IPS-20b (cell line): ENCODE measurements at regions not wholly inside any gene's neighbourhood (a gene's known extent, or its start where the extent isn't known, plus 50 kb on each side); places are given as distances from the start of the nearest gene placed in this dataset.

Source experiments
- H3K27ac ChIP-seq: one replicate; pipeline ENCODE4 v1.5.1; 2013; ENCODE audit warnings: low read length
- H3K27me3 ChIP-seq: 2 replicates; pipeline ENCODE4 v1.6.1; 2013; ENCODE audit warnings: mild to moderate bottlenecking, low read length, inconsistent platforms; ENCODE audit not compliant: insufficient read depth
- H3K36me3 ChIP-seq: 2 replicates; pipeline ENCODE4 v1.6.1; 2013; ENCODE audit warnings: low read depth, mild to moderate bottlenecking, inconsistent platforms, low read length, moderate library complexity; ENCODE audit not compliant: insufficient read depth
- H3K4me1 ChIP-seq: 2 replicates; pipeline ENCODE4 v1.6.1; 2013; ENCODE audit warnings: mild to moderate bottlenecking, control low read depth, inconsistent platforms, low read length, moderate library complexity; ENCODE audit not compliant: insufficient read depth
- H3K4me3 ChIP-seq: 2 replicates; pipeline ENCODE4 v1.5.1; 2013; ENCODE audit warnings: mild to moderate bottlenecking, low read length, inconsistent platforms
- H3K9ac ChIP-seq: 2 replicates; pipeline ENCODE4 v1.6.1; 2013; ENCODE audit warnings: low read depth, mild to moderate bottlenecking, inconsistent platforms, low read length, moderate library complexity
- H3K9me3 ChIP-seq: 2 replicates; pipeline ENCODE4 v1.6.1; 2013; ENCODE audit warnings: mild to moderate bottlenecking, low read depth, low read length, inconsistent platforms; ENCODE audit not compliant: insufficient read depth

- no peaks in the 10 kb centered on the region for H3K27me3 ChIP-seq
- H3K4me1 ChIP-seq = no peaks in the 10 kb centered on the region
- H3K9ac ChIP-seq = no peak overlapping the region
- peaks cover 38% of the 10 kb centered on the region for H3K9me3 ChIP-seq
- no peak overlapping the region for H3K27ac ChIP-seq
- no peak overlapping the region for H3K4me3 ChIP-seq
- H3K36me3 ChIP-seq = no peaks in the 10 kb centered on the region
Measured at GRCh38 chr6:67676892-67677291, 958.2 kb upstream of the ADGRB3 start.

DNA sequence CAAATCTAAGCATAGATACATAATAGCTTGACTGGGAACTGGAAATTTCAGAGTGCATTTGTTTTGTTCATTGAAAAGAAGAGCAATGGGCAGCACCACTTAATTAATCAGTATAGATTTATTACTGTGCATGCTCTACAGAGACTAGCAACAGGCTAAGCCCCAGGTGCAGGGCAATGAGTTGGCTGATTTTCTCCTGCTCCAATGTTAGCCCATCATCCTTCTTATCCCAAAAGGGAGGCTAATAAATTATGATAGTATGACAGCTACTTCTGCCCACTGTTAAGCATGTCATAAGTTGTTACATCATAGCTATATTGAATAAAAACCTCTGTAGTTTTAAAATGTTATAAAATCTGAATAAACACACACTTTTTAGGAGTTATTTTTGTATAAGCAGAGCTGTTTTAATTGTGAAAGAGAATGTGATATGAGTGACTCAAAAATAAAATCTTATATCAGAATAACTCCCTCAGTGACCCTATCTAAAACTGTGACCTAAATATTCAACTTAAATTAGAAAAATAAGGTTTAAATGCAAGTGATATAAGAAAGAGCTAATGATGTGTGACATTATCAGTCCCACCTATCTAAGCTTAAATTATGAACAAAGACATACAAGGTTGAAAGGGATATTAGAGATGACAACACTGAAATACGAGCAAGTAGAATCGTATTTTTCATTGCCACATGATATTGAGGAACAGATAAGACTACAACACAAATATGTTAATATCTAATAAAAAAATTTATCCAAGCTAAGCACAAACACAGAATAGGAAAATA, 967.3 kb upstream of the ADGRB3 start:
- Histone ChIP-seq H3K4me3 (no peak overlapping the region), H3K36me3 (no peaks in the 10 kb centered on the region), H3K4me1 (no peaks in the 10 kb centered on the region), H3K9ac (no peak overlapping the region), H3K27ac (no peak overlapping the region), H3K27me3 (no peaks in the 10 kb centered on the region), H3K9me3 (peaks cover 21% of the 10 kb centered on the region)

DNA sequence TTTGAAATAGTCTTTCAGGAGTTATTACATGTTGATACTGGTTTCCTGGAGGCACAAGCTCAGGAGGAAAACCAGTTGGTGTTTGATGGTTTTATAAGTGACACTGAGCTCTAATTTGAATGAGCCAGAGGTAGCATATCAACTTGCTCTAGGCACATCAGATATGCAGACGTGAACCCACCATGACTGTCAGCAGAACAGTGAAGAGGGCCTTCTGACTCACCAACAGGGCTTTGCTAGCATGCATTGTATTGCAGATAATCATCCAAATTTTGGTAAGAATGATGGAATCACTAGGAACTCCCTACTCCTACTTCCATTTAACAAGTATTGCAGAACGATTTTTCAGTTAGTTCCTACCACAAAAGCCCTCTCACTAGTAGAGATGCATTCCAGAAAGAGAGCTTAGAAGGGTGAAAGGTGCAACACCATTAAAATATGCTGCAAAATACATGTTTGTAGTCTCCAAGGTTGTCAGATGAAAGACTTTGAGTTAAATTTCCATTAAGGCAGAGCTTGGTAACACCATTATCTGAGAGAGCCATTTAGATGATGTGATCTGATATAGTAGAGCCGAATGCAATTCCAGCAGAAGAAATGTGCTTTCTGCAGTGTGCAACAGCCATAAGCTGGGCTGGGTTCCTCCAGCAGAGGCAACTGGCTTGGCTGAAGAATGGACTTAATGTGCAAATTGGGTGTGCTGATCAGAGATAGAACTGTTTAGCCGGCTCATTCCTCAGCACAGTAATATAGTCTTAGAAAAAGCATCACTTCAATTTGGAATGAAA, 968.7 kb upstream of the ADGRB3 start:
- Histone ChIP-seq H3K27ac (no peak overlapping the region), H3K36me3 (no peaks in the 10 kb centered on the region), H3K9me3 (peaks cover 6% of the 10 kb centered on the region), H3K27me3 (no peaks in the 10 kb centered on the region), H3K9ac (no peak overlapping the region), H3K4me1 (no peaks in the 10 kb centered on the region), H3K4me3 (no peak overlapping the region)

DNA sequence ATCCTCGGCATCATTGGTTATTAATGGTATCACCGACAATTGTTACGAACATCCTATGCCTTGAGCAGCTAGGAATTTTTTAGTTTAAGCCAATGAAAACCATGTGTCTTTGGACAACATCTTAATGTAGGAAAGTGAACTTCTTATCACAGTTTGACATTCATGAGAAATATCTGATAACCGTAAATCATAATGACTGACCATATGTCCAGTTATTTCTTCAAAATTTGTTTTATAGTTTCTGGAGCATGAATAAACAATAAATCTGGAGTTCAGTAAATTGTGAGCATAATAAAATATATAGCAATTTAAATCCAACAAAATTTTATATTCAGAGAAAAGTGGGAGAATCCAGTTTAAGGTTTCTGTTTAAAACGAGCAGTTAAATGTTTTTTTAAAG, 970.1 kb upstream of the ADGRB3 start:
- H3K27me3 ChIP-seq = no peaks in the 10 kb centered on the region
- no peaks in the 10 kb centered on the region for H3K4me1 ChIP-seq
- no peak overlapping the region for H3K27ac ChIP-seq
- H3K4me3 ChIP-seq = no peak overlapping the region
- H3K9me3 ChIP-seq = no peaks in the 10 kb centered on the region
- H3K9ac ChIP-seq = no peak overlapping the region
- no peaks in the 10 kb centered on the region for H3K36me3 ChIP-seq

DNA sequence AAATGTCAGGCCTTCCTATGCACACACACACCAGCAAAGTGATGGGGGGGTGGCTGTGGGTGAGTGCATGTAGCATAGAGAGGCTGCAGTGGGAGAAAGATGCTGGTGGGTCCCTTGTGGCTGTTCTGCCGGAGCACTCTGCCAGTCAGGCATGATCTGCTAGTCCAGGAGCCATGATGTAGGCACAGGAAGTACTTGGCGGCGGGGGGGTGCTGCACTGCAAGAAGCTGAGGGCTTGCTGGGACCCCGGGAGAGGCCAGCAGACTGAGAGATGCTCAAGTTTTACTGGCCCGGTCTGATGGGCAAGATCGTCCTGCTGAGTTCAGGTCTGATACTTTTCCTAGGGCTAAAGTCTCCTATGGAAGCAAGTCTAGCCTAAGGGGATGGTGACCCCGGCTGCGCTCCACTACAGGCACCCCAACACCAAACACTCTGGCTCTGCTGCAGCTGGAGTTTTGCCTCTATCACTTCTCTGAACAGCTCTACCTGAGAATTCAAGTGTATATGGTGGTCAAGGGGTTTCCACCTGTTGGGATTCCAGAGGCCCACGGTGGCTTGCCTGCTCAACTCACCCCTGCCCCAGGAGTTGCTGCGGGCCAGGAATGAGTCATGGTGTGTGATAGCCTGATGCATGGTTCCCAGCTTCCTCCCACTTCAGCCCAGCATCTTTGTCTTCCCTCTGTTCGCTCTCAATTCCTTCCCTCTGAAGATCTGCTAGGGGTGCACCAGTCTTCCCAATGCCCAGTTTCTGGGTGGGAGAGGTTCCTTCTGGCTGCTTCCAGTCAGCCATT, 971.8 kb upstream of the ADGRB3 start:
- Histone ChIP-seq H3K27ac (no peak overlapping the region), H3K9ac (no peak overlapping the region), H3K9me3 (no peaks in the 10 kb centered on the region)

DNA sequence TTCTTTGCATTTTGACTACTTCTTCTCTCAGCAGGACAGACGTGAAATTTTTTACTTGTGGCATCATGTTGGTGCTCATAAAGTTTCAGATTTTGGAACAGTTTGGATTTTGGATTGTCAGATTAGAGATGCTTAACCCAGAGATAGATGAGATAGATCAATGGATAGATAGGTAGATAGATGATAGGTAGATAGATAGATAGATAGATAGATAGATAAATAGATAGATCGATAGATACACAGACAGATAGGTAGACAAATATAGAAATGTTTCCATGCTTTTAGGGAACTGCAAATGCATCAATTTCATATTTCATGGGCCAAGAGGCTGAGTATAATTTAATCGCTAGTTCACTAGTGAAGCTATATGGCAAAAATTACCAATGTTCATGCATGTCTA, 981.5 kb upstream of the ADGRB3 start:
- no peak overlapping the region for H3K4me3 ChIP-seq
- no peak overlapping the region for H3K27ac ChIP-seq
- H3K9me3 ChIP-seq = no peaks in the 10 kb centered on the region
- no peaks in the 10 kb centered on the region for H3K36me3 ChIP-seq
- no peaks in the 10 kb centered on the region for H3K4me1 ChIP-seq
- H3K27me3 ChIP-seq = no peaks in the 10 kb centered on the region
- no peak overlapping the region for H3K9ac ChIP-seq

More for the DNA sequence above, 971.8 kb upstream of the ADGRB3 start:
- no peaks in the 10 kb centered on the region for H3K36me3 ChIP-seq
- H3K4me1 ChIP-seq = no peaks in the 10 kb centered on the region
- no peak overlapping the region for H3K4me3 ChIP-seq
- H3K27me3 ChIP-seq = no peaks in the 10 kb centered on the region

DNA sequence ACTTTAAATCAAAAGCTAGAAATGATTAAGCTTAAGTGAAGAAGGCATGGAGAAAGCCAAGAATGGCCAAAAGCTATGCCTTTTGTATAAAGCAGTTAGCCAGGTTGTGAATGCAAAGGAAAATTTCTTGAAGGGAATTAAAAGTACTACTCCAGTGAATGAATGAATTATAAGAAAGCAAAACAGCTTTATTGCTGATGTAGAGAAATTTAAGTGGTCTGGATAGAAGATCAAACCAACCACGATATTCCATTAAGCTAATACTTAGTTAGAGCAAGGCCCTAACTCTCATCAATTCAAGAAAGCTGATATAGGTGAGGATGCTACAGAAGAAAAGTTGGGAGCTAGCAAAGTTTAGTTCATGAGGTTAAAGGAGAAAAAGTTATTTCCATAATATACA, 988.5 kb upstream of the ADGRB3 start:
- H3K4me1 ChIP-seq = no peaks in the 10 kb centered on the region
- H3K9ac ChIP-seq = no peak overlapping the region
- no peaks in the 10 kb centered on the region for H3K27me3 ChIP-seq
- H3K4me3 ChIP-seq = no peak overlapping the region
- no peaks in the 10 kb centered on the region for H3K9me3 ChIP-seq
- no peaks in the 10 kb centered on the region for H3K36me3 ChIP-seq
- no peak overlapping the region for H3K27ac ChIP-seq

- H3K9me3 ChIP-seq = no peaks in the 10 kb centered on the region
- no peaks in the 10 kb centered on the region for H3K4me1 ChIP-seq
- no peaks in the 10 kb centered on the region for H3K36me3 ChIP-seq
- no peak overlapping the region for H3K9ac ChIP-seq
- H3K27me3 ChIP-seq = no peaks in the 10 kb centered on the region
- H3K27ac ChIP-seq = no peak overlapping the region
- H3K4me3 ChIP-seq = no peak overlapping the region
Measured at GRCh38 chr6:67643281-67643680, 991.8 kb upstream of the ADGRB3 start.

- Histone ChIP-seq H3K4me1 (no peaks in the 10 kb centered on the region), H3K9ac (no peak overlapping the region), H3K27me3 (no peaks in the 10 kb centered on the region), H3K36me3 (no peaks in the 10 kb centered on the region), H3K4me3 (no peak overlapping the region), H3K9me3 (no peaks in the 10 kb centered on the region), H3K27ac (no peak overlapping the region)
Measured at GRCh38 chr6:67642582-67642981, 992.5 kb upstream of the ADGRB3 start.

DNA sequence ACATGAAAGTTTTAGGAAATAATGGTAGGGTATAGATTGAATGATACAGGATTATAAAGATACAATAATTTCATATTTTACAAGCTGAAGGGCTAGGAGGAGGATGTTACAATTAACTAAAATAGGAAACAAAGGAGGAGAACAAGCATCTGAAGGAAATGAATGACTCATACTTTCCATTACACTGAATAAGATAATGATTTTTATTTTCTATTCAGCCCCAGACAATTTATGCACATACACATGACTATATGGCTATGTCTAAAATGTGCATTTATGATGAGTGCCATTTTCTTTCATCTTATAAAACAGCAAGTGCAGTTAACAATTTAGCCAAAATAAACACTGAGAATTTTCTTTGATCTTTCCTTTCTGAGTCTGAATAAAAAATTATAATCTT, 994.6 kb upstream of the ADGRB3 start:
- Histone ChIP-seq H3K27me3 (no peaks in the 10 kb centered on the region), H3K27ac (no peak overlapping the region), H3K36me3 (no peaks in the 10 kb centered on the region), H3K9me3 (no peaks in the 10 kb centered on the region), H3K9ac (no peak overlapping the region), H3K4me3 (no peak overlapping the region), H3K4me1 (no peaks in the 10 kb centered on the region)

GRCh38 chr6:67639161-67639560, 995.9 kb upstream of the ADGRB3 start:
- Histone ChIP-seq H3K27ac (no peak overlapping the region), H3K4me1 (no peaks in the 10 kb centered on the region), H3K27me3 (no peaks in the 10 kb centered on the region), H3K9me3 (peaks cover 8% of the 10 kb centered on the region), H3K9ac (no peak overlapping the region), H3K4me3 (no peak overlapping the region), H3K36me3 (no peaks in the 10 kb centered on the region)
